ENCODE measurements at regions not wholly inside any gene's neighbourhood (a gene's known extent, or its start where the extent isn't known, plus 50 kb on each side); places are given as distances from the start of the nearest gene placed in this dataset.

DNA sequence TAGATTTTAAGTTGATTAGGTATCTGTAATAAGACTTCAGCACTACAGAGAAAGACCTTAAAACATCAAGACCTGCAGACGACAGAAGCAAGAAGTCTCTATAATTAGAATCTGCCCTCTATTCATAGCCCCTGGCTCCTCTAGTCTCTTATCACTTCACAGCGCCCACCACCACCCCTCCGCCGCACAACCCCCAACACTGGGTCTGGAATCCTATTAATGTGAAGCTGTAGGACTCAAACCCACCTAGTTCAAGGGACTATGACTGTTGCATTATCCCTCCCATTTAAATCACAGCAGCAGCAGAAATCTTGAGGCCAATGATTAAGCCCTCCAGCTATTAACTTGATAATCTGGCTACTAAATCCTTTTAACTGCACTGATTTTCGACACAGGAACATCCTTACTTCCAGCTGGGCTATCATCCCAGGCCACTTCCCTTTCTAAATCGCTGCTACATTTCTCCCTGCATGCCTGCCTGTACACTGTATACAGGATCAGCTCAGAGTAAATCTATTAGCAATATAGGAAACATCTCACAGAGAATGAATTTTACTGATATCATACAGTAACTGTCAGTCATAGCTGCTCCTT, 159.5 kb upstream of the GRAMD2B start:
- TF ChIP-seq GATA2 (IDR thresholded peaks at IDR 0.05; ENCODE audit: low read depth, low read length), result peak; percentile 20; the same call in 1 of the 2 replicates
- TF ChIP-seq GATA3 (IDR thresholded peaks at IDR 0.05; ENCODE audit: low read depth, low read length), result no peak

All from SH-SY5Y (cell line).